ENCODE measurements at regions not wholly inside any gene's neighbourhood (a gene's known extent, or its start where the extent isn't known, plus 50 kb on each side); places are given as distances from the start of the nearest gene placed in this dataset.

DNA sequence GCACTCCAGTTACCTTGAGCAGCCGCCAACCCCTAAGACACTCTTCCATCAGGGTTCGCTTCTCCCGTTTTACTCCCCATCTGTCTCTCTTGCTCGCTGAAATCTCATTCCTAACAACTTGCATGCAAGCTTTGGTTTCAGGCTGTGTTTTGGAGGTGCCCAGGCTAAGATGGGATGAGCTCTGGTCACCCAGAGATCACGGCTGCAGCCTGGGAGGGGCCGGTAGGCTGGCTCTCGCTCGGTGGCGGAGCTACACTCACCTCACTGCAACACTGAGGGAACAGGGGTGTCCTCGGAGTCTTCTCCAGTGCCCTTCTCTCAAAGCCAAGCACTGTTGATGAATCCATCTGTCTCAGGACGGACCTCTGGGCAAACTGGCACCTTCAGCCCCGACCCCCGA, 197.5 kb downstream of the BARX2 start:
- H3K36me3 ChIP-seq (ENCODE audit: insufficient read depth, insufficient read length, low read length) = no peaks in the 10 kb centered on the region
- H3K27me3 ChIP-seq (ENCODE audit: insufficient read depth, insufficient read length) = no peaks in the 10 kb centered on the region
- TF ChIP-seq ZNF274 (IDR thresholded peaks at IDR 0.05; ENCODE audit: low read depth, low read length) = no peak
- TF ChIP-seq YY1 (IDR thresholded peaks at IDR 0.05; ENCODE audit: insufficient read depth, insufficient read length) = no peak
- no peak for TF ChIP-seq SUZ12 (IDR thresholded peaks at IDR 0.05; ENCODE audit: extremely low read depth, insufficient read depth, insufficient read length)
- peaks cover 10% of the 10 kb centered on the region; the same call in 1 of the 2 replicates for H3K9me3 ChIP-seq (ENCODE audit: insufficient read depth, low read length)
- no peaks in the 10 kb centered on the region for H3K4me1 ChIP-seq (ENCODE audit: insufficient read depth, insufficient read length)
- H3K9ac ChIP-seq (ENCODE audit: insufficient read length, low read depth) = no peak overlapping the region
- H3K4me3 ChIP-seq (ENCODE audit: insufficient read length, low read depth) = no peak overlapping the region
- DNase-seq (ENCODE audit: low read depth, low spot score) = no peak

- H3K4me1 ChIP-seq (ENCODE audit: insufficient read depth, insufficient read length) = no peaks in the 10 kb centered on the region
- no peaks in the 10 kb centered on the region for H3K36me3 ChIP-seq (ENCODE audit: insufficient read depth, insufficient read length, low read length)
- no peak overlapping the region for H3K9ac ChIP-seq (ENCODE audit: insufficient read length, low read depth)
- no peak for DNase-seq (ENCODE audit: low read depth, low spot score)
- H3K4me3 ChIP-seq (ENCODE audit: insufficient read length, low read depth) = no peak overlapping the region
- TF ChIP-seq SUZ12 (IDR thresholded peaks at IDR 0.05; ENCODE audit: extremely low read depth, insufficient read depth, insufficient read length) (no peak), ZNF274 (IDR thresholded peaks at IDR 0.05; ENCODE audit: low read depth, low read length) (no peak), YY1 (IDR thresholded peaks at IDR 0.05; ENCODE audit: insufficient read depth, insufficient read length) (no peak)
- H3K27me3 ChIP-seq (ENCODE audit: insufficient read depth, insufficient read length) = no peaks in the 10 kb centered on the region
- H3K9me3 ChIP-seq (ENCODE audit: insufficient read depth, low read length) = peaks cover 6% of the 10 kb centered on the region; the same call in 1 of the 2 replicates
These were observed 198.8 kb downstream of the BARX2 start for GRCh38 chr11:129574431-129574830.

GRCh38 chr11:129576652-129577051, 201.0 kb downstream of the BARX2 start:
- Histone ChIP-seq H3K9ac (ENCODE audit: insufficient read length, low read depth) (no peak overlapping the region), H3K27me3 (ENCODE audit: insufficient read depth, insufficient read length) (no peaks in the 10 kb centered on the region), H3K9me3 (ENCODE audit: insufficient read depth, low read length) (no peaks in the 10 kb centered on the region; the same call in 1 of the 2 replicates), H3K4me1 (ENCODE audit: insufficient read depth, insufficient read length) (no peaks in the 10 kb centered on the region), H3K36me3 (ENCODE audit: insufficient read depth, insufficient read length, low read length) (no peaks in the 10 kb centered on the region), H3K4me3 (ENCODE audit: insufficient read length, low read depth) (no peak overlapping the region)
- TF ChIP-seq YY1 (IDR thresholded peaks at IDR 0.05; ENCODE audit: insufficient read depth, insufficient read length) (no peak), SUZ12 (IDR thresholded peaks at IDR 0.05; ENCODE audit: extremely low read depth, insufficient read depth, insufficient read length) (no peak), ZNF274 (IDR thresholded peaks at IDR 0.05; ENCODE audit: low read depth, low read length) (no peak)
- no peak for DNase-seq (ENCODE audit: low read depth, low spot score)

DNA sequence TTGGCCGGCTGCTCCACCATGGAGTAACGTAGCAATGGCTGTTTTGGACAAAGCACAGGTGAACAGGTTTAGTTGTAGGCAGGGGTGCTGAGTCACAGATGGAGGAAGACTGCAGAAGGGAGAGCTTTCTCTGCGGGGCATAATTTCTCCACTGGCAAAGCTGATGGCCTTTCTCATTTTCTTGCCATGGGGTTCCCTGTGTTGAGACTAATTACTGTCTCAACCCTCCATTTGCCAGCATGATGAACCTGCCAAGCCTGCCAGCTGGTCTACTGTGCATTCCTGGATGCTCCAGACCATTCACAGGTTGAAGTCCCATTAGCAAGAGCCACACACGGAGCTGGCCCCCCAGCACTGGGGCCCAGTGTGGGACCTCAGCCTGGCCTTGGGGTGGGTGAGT, 202.4 kb downstream of the BARX2 start:
- H3K9ac ChIP-seq (ENCODE audit: insufficient read length, low read depth) = no peak overlapping the region
- H3K27me3 ChIP-seq (ENCODE audit: insufficient read depth, insufficient read length) = no peaks in the 10 kb centered on the region
- no peaks in the 10 kb centered on the region for H3K36me3 ChIP-seq (ENCODE audit: insufficient read depth, insufficient read length, low read length)
- no peak for DNase-seq (ENCODE audit: low read depth, low spot score)
- no peaks in the 10 kb centered on the region for H3K4me1 ChIP-seq (ENCODE audit: insufficient read depth, insufficient read length)
- TF ChIP-seq ZNF274 (IDR thresholded peaks at IDR 0.05; ENCODE audit: low read depth, low read length) (no peak), SUZ12 (IDR thresholded peaks at IDR 0.05; ENCODE audit: extremely low read depth, insufficient read depth, insufficient read length) (no peak), YY1 (IDR thresholded peaks at IDR 0.05; ENCODE audit: insufficient read depth, insufficient read length) (no peak)
- no peaks in the 10 kb centered on the region; the same call in 1 of the 2 replicates for H3K9me3 ChIP-seq (ENCODE audit: insufficient read depth, low read length)
- H3K4me3 ChIP-seq (ENCODE audit: insufficient read length, low read depth) = no peak overlapping the region

DNA sequence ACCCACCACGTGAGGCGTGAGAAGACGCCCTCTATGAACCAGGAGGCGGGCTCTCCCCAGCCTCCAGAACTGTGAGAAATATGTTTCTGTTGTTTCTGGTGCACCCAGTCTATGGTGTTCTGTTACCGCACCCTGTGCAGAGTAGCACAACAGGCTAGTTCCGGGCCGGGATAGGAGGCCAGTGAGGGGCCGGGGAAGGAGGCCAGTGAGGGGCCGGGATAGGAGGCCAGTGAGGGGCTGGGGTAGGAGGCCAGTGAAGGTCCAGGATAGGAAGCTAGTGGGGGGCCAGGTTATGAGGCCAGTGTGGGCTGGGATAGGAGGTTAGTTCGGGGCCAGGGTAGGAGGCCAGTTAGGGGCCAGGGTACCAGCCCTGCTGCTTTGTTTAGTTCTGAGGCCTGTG, 204.6 kb downstream of the BARX2 start:
- no peaks in the 10 kb centered on the region for H3K9me3 ChIP-seq (ENCODE audit: insufficient read depth, low read length)
- H3K36me3 ChIP-seq (ENCODE audit: insufficient read depth, insufficient read length, low read length) = no peaks in the 10 kb centered on the region
- no peak for DNase-seq (ENCODE audit: low read depth, low spot score)
- no peak overlapping the region for H3K4me3 ChIP-seq (ENCODE audit: insufficient read length, low read depth)
- no peak for TF ChIP-seq YY1 (IDR thresholded peaks at IDR 0.05; ENCODE audit: insufficient read depth, insufficient read length)
- TF ChIP-seq ZNF274 (IDR thresholded peaks at IDR 0.05; ENCODE audit: low read depth, low read length) = no peak
- no peak for TF ChIP-seq SUZ12 (IDR thresholded peaks at IDR 0.05; ENCODE audit: extremely low read depth, insufficient read depth, insufficient read length)
- no peaks in the 10 kb centered on the region for H3K4me1 ChIP-seq (ENCODE audit: insufficient read depth, insufficient read length)
- no peak overlapping the region for H3K9ac ChIP-seq (ENCODE audit: insufficient read length, low read depth)
- no peaks in the 10 kb centered on the region for H3K27me3 ChIP-seq (ENCODE audit: insufficient read depth, insufficient read length)

DNA sequence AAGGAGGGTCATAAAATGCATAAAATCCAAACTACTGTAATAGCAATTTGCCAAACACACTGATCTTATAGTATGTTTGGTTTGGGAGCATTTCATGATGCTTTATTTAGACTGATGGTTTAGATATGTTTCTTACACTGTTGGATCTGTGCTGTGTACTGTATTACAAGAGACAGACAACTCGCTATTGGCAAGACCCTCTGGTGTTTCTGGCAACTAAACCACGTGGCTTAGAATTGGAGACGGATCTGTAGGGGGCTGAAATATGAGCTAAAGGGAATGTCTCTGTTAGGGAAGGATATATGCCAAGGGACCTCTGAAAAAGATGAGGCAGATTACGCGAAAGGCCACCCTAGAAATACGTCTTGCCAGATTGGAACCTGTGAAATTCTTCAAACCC, 208.7 kb downstream of the BARX2 start:
- Histone ChIP-seq H3K4me1 (ENCODE audit: insufficient read depth, insufficient read length) (no peaks in the 10 kb centered on the region), H3K4me3 (ENCODE audit: insufficient read length, low read depth) (no peak overlapping the region), H3K9ac (ENCODE audit: insufficient read length, low read depth) (no peak overlapping the region), H3K36me3 (ENCODE audit: insufficient read depth, insufficient read length, low read length) (no peaks in the 10 kb centered on the region), H3K27me3 (ENCODE audit: insufficient read depth, insufficient read length) (no peaks in the 10 kb centered on the region), H3K9me3 (ENCODE audit: insufficient read depth, low read length) (0 out of 2 replicates have a peak, but pooled peaks cover 5% of the 10 kb centered on the region)
- DNase-seq (ENCODE audit: low read depth, low spot score) = no peak
- TF ChIP-seq ZNF274 (IDR thresholded peaks at IDR 0.05; ENCODE audit: low read depth, low read length) (no peak), YY1 (IDR thresholded peaks at IDR 0.05; ENCODE audit: insufficient read depth, insufficient read length) (no peak), SUZ12 (IDR thresholded peaks at IDR 0.05; ENCODE audit: extremely low read depth, insufficient read depth, insufficient read length) (no peak)

DNA sequence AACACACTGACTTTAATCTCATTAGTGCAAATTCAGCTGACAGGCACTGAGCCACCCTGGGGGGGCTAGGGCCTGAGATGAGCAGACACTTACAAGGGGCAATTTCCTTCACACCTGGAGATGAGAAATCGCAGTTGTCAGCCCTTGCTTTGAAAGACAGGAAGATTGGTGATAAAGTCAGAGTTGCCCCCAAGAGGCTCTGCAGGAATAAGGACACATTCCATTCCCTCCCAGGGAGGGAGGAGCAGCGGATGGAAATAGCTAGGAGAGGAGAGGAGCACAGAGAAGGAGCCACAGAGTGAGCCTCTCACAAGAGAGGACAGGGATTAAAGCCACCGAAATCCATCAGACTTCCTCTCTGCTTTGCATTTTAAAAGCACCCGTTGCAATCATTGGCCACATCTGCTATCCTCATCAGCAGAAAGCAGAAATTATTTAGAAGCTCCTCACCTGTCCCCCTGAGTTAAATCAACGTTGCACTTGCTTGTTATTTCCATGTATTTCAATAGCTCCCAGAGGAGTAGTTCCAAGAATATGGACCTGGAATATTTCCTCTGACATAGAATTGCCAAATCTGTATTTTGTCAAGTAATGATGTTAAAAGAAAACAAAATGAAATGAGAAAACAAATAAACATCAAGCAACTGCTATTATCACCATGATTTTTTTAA, 213.7 kb downstream of the BARX2 start:
- TF ChIP-seq ZNF274 (IDR thresholded peaks at IDR 0.05; ENCODE audit: low read depth, low read length) (no peak), SUZ12 (IDR thresholded peaks at IDR 0.05; ENCODE audit: extremely low read depth, insufficient read depth, insufficient read length) (no peak), YY1 (IDR thresholded peaks at IDR 0.05; ENCODE audit: insufficient read depth, insufficient read length) (no peak)
- Histone ChIP-seq H3K27me3 (ENCODE audit: insufficient read depth, insufficient read length) (no peaks in the 10 kb centered on the region), H3K9me3 (ENCODE audit: insufficient read depth, low read length) (0 out of 2 replicates have a peak, but pooled peaks cover 5% of the 10 kb centered on the region), H3K4me1 (ENCODE audit: insufficient read depth, insufficient read length) (no peaks in the 10 kb centered on the region), H3K4me3 (ENCODE audit: insufficient read length, low read depth) (no peak overlapping the region), H3K36me3 (ENCODE audit: insufficient read depth, insufficient read length, low read length) (no peaks in the 10 kb centered on the region), H3K9ac (ENCODE audit: insufficient read length, low read depth) (no peak overlapping the region)
- DNase-seq (ENCODE audit: low read depth, low spot score) = peak; percentile 67

Data from NT2/D1 (cell line).